ENCODE measurements at regions not wholly inside any gene's neighbourhood (a gene's known extent, or its start where the extent isn't known, plus 50 kb on each side); places are given as distances from the start of the nearest gene placed in this dataset.

DNA sequence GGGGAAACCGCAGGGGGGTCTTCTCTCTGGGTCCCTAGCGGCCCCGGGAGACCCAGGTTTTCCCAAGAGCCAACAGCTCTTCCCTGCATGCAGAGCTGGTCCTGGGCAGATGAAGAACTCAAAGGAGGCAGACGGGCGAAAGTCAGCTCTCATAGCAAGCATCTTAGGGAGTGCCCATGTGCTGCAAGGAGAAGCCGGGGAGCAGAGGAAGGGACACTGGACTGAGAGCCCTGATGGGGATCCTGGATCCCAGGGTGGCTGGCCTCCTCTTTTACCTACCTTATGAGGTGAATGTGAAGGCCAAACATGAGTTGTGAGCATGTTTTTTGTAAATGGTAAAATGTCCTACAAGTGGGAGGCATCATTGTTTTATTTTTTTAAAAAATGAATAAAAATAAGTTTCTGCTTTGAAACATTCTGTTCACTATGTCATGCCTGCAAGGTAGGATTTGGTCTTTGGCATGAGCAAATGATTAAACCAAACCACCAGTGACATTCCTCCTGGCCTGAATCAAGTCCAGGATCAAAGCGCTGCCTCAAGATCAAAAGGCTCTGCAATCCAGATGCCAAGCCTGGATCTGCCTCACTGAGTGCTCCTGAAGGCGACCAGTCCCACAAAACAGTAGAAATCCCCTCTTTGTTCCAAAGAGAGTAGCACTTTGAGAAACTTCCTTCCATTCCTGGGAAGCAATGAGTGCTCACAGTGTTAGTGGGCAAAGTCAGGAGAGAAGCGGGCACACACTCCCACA lies 92.2 kb upstream of the SERP2 start:
- TF ChIP-seq, protein P1, sequence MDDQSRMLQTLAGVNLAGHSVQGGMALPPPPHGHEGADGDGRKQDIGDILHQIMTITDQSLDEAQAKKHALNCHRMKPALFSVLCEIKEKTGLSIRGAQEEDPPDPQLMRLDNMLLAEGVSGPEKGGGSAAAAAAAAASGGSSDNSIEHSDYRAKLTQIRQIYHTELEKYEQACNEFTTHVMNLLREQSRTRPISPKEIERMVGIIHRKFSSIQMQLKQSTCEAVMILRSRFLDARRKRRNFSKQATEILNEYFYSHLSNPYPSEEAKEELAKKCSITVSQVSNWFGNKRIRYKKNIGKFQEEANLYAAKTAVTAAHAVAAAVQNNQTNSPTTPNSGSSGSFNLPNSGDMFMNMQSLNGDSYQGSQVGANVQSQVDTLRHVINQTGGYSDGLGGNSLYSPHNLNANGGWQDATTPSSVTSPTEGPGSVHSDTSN (CRISPR knock-in tag; IDR thresholded peaks at IDR 0.05) = no peak
- TF ChIP-seq YY1 (tag by site-specific recombination; IDR thresholded peaks at IDR 0.05) = no peak
